ENCODE measurements at regions not wholly inside any gene's neighbourhood (a gene's known extent, or its start where the extent isn't known, plus 50 kb on each side); places are given as distances from the start of the nearest gene placed in this dataset.

- DNase-seq (ENCODE audit: low read depth): no peak
- H3K4me3 ChIP-seq (ENCODE audit: low read depth, low read length): no peak overlapping the region
- TF ChIP-seq MAX (IDR thresholded peaks at IDR 0.05; ENCODE audit: low read depth, low read length) (no peak), MYC (IDR thresholded peaks at IDR 0.05; ENCODE audit: low read depth, low read length) (no peak), CTCF (IDR thresholded peaks at IDR 0.05; ENCODE audit: low read depth, low read length) (no peak), POLR2A (IDR thresholded peaks at IDR 0.05; ENCODE audit: extremely low read depth, insufficient read length) (no peak)
Observed at GRCh38 chr3:72373139-72373538, 475.1 kb downstream of the SHQ1 start.

GRCh38 chr3:72372161-72372560, 476.1 kb downstream of the SHQ1 start:
- TF ChIP-seq CTCF (IDR thresholded peaks at IDR 0.05; ENCODE audit: low read depth, low read length): no peak
- TF ChIP-seq POLR2A (IDR thresholded peaks at IDR 0.05; ENCODE audit: extremely low read depth, insufficient read length): no peak
- TF ChIP-seq MAX (IDR thresholded peaks at IDR 0.05; ENCODE audit: low read depth, low read length): no peak
- TF ChIP-seq MYC (IDR thresholded peaks at IDR 0.05; ENCODE audit: low read depth, low read length): no peak
- DNase-seq (ENCODE audit: low read depth): no peak
- H3K4me3 ChIP-seq (ENCODE audit: low read depth, low read length): no peak overlapping the region

GRCh38 chr3:72371431-72371830, 476.8 kb downstream of the SHQ1 start:
- TF ChIP-seq CTCF (IDR thresholded peaks at IDR 0.05; ENCODE audit: low read depth, low read length) (no peak), POLR2A (IDR thresholded peaks at IDR 0.05; ENCODE audit: extremely low read depth, insufficient read length) (no peak), MAX (IDR thresholded peaks at IDR 0.05; ENCODE audit: low read depth, low read length) (no peak), MYC (IDR thresholded peaks at IDR 0.05; ENCODE audit: low read depth, low read length) (no peak)

GRCh38 chr3:72370947-72371346, 477.3 kb downstream of the SHQ1 start:
- TF ChIP-seq MAX (IDR thresholded peaks at IDR 0.05; ENCODE audit: low read depth, low read length) (no peak), CTCF (IDR thresholded peaks at IDR 0.05; ENCODE audit: low read depth, low read length) (no peak), POLR2A (IDR thresholded peaks at IDR 0.05; ENCODE audit: extremely low read depth, insufficient read length) (no peak), MYC (IDR thresholded peaks at IDR 0.05; ENCODE audit: low read depth, low read length) (no peak)
- no peak overlapping the region for H3K4me3 ChIP-seq (ENCODE audit: low read depth, low read length)
- no peak for DNase-seq (ENCODE audit: low read depth)

More at GRCh38 chr3:72371431-72371830, 476.8 kb downstream of the SHQ1 start:
- no peak for DNase-seq (ENCODE audit: low read depth)
- no peak overlapping the region for H3K4me3 ChIP-seq (ENCODE audit: low read depth, low read length)

GRCh38 chr3:72369681-72370080, 478.6 kb downstream of the SHQ1 start:
- DNase-seq (ENCODE audit: low read depth): no peak
- TF ChIP-seq MAX (IDR thresholded peaks at IDR 0.05; ENCODE audit: low read depth, low read length) (no peak), CTCF (IDR thresholded peaks at IDR 0.05; ENCODE audit: low read depth, low read length) (no peak), POLR2A (IDR thresholded peaks at IDR 0.05; ENCODE audit: extremely low read depth, insufficient read length) (no peak), MYC (IDR thresholded peaks at IDR 0.05; ENCODE audit: low read depth, low read length) (no peak)

More at GRCh38 chr3:72369681-72370080, 478.6 kb downstream of the SHQ1 start:
- no peak overlapping the region for H3K4me3 ChIP-seq (ENCODE audit: low read depth, low read length)
